Stimulated activated CD4-positive, alpha-beta T cell treated with anti-CD3 and anti-CD28 coated beads, TNF-alpha, amount 100 ng/mL, for 24 hours (primary cell): ENCODE measurements at regions not wholly inside any gene's neighbourhood (a gene's known extent, or its start where the extent isn't known, plus 50 kb on each side); places are given as distances from the start of the nearest gene placed in this dataset.

Experiments used
- DNase-seq, 3 experiments: peaks; one replicate each; pipeline ENCODE4 v3.0.0-alpha.2; 2020; ENCODE audit warnings: low read depth in 3 of 3

DNA sequence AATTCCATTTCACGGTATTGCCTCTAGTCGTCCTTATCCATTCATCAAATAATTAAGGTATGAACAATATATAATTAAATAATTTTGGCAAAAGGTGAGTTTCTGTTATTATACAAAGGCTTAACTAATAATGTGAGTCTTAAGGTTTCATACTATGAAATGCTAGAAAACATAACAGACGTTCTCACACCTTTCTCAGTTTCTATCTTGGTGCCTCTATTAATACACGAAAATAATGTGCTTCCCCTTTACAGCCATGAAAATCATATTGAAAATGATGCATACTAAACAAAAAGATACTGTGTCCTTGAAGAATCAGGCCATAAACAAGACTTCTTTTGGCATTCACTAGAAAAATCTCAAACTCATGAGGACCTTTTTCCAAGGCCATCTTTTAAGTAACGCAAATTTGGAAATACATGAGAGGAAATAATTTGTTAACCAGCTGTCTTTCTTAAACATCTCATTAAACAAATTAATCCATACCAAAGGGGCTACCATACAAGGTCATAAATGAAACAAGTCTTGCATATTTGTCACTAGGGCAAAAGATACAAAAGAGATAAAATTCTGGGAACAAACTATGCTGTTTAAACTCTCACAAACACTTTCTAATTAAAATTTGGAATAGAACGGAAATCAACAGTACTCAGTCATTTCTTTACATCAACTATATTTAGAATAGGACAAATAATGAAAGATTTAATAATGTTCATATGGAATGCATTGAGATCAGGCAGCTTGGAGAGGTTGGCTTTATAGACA lies 53.9 kb upstream of the CAV2 start:
- no peak for DNase-seq

DNA sequence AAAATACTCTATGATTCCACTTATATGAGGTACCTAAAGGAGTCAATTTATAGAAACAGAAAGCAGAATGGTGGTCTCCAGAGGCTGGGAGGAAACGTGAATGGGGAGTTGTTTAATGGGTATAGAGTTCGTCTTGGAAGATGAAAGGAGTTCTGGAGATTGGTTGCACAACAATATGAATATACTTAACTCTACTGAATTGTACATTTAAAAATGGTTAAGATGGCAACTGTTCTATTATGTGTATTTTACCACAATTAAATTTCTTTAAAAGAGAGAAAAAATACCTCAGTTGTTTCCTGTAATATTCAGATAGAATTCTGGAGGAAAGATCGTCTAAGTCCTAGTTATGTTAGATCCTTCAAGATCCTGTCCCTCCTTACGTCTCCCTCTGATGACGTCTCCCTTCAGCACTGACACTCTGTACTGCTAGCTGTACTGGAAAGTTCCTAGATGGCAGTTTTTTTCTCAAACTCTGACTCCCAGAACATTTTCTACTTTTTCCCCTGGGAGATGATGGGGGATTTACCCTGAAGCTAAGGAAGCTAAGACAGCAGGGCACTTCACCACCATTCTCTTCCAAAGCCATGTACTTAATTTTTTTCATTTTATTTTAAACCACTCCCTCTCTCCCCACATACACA lies 53.2 kb upstream of the CAV2 start:
- DNase-seq: no peak

DNA sequence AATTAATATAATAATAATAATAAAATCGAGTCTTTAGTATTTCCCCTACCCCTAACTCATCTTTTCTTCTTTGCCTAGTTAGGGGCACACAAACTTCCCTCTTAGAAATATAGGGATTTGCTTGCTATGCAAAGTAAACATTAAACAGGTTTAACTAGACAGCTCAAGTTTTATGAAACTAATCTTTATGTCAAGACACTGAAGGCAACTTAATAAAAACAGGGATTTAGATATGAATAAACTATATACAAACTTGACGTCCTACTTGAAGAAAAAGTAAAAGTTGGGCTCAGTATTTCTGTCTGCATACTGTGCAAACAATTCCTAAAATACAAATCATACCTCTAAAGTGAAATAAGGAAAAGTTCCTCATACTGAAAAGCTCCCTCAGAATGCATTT lies 52.1 kb upstream of the CAV2 start:
- DNase-seq: no peak

DNA sequence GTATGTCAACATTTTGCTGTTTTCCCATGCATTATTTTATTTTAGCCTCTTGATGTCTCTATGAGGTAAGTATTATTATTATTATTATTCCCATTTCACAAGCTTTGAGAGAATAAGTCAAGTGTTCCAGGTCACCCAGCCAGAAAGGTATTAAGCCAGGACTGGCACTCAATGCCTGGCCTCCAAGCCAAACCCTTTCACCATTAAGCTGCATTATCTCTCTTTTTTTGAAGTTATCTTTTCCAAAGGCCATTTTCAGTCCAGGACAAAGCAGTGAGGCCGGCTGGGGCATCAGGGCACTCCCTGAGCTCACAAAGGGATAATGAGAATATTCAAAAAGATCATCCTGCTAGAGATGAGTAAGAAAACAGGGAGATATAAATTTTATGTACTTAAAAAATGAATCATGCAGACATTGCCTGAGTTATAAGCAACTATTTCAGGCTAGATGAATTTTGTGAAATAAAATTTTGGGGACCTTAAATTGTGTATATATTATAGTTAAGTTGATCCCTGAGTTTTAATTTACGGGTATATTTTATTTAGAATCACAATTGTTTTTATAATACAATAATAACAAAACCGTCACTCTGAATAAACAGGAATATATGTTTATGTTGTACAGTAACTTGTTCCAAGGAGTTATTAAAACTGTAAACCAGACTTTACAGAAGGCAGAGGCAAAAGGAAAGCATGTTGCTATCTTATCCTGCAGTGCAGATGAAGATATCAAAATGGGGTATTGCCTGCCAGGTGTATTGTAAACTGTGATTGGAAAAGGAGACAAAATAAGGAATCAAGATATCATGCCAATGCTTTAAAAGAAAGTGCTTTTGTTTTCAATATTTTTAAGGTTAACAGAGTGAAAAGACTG lies 51.3 kb upstream of the CAV2 start:
- no peak for DNase-seq

DNA sequence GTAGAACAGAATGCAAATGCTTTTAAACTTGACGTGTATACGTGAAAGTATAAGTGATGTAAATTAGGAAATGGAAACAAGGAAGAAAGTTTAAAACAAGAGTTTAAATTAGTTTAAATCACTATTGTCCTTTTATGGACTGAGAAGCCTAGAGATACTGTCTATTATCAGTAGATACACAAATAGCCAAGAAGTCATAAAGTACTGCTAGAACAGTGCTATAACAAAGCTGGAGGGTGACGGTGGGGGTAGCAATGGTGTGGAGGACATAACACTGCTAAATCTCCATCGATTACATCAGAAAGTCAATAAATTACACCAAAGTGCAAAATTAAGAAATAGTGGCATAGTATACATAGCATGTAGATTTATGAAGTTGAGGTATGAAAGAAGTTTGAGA lies 50.1 kb upstream of the CAV2 start:
- DNase-seq: no peak
